ENCODE measurements at regions not wholly inside any gene's neighbourhood (a gene's known extent, or its start where the extent isn't known, plus 50 kb on each side); places are given as distances from the start of the nearest gene placed in this dataset.

- TF ChIP-seq CTCF (conservative IDR thresholded peaks at IDR 0.05 in 1 of 2, IDR thresholded peaks at IDR 0.05 in 1 of 2; ENCODE audit: low read depth in 1 of 2, low read length in 2 of 2) = no peak
- TF ChIP-seq EZH2 (IDR thresholded peaks at IDR 0.05; ENCODE audit: low read length, missing control alignments) = no peak
Measured at GRCh38 chr11:70851308-70851707, 401.1 kb downstream of the SHANK2 start.
